ENCODE measurements at regions not wholly inside any gene's neighbourhood (a gene's known extent, or its start where the extent isn't known, plus 50 kb on each side); places are given as distances from the start of the nearest gene placed in this dataset.

- no peaks in the 10 kb centered on the region for H3K36me3 ChIP-seq (ENCODE audit: control insufficient read depth, insufficient read depth, low read length)
- no TSS peak for BruUV-seq (replicated peaks)
- intact Hi-C loops (cut with micrococcal nuclease; ENCODE audit: unreplicated experiment) (no loop called here), in situ Hi-C loops (cut with HindIII; ENCODE audit: low pct_unique_long_range_greater_than_20kb, low sequenced_read_pairs) (no loop called here)
- no peak for ATAC-seq
- TF ChIP-seq SIN3A (IDR thresholded peaks at IDR 0.05; ENCODE audit: borderline replicate concordance, insufficient read depth, low read depth, low read length) (no peak), TCF7L2 (IDR thresholded peaks at IDR 0.05; ENCODE audit: low read depth, low read length) (no peak), POLR2AphosphoS5 (IDR thresholded peaks at IDR 0.05; ENCODE audit: low read depth, low read length) (no peak), CTCF (IDR thresholded peaks at IDR 0.05) (no peak)
- TF ChIP-seq, protein P1, sequence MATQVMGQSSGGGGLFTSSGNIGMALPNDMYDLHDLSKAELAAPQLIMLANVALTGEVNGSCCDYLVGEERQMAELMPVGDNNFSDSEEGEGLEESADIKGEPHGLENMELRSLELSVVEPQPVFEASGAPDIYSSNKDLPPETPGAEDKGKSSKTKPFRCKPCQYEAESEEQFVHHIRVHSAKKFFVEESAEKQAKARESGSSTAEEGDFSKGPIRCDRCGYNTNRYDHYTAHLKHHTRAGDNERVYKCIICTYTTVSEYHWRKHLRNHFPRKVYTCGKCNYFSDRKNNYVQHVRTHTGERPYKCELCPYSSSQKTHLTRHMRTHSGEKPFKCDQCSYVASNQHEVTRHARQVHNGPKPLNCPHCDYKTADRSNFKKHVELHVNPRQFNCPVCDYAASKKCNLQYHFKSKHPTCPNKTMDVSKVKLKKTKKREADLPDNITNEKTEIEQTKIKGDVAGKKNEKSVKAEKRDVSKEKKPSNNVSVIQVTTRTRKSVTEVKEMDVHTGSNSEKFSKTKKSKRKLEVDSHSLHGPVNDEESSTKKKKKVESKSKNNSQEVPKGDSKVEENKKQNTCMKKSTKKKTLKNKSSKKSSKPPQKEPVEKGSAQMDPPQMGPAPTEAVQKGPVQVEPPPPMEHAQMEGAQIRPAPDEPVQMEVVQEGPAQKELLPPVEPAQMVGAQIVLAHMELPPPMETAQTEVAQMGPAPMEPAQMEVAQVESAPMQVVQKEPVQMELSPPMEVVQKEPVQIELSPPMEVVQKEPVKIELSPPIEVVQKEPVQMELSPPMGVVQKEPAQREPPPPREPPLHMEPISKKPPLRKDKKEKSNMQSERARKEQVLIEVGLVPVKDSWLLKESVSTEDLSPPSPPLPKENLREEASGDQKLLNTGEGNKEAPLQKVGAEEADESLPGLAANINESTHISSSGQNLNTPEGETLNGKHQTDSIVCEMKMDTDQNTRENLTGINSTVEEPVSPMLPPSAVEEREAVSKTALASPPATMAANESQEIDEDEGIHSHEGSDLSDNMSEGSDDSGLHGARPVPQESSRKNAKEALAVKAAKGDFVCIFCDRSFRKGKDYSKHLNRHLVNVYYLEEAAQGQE (IDR thresholded peaks at IDR 0.05; ENCODE audit: insufficient read depth in 1 of 2, low read depth in 2 of 2, low read length in 1 of 2): no peak
- no peaks in the 10 kb centered on the region for H3K4me1 ChIP-seq (ENCODE audit: control insufficient read depth, insufficient read depth, low read length)
- CTCF ChIA-PET: no interaction called here
- no peak overlapping the region for H3K27ac ChIP-seq (ENCODE audit: low read length)
- no peak overlapping the region for H3K4me3 ChIP-seq (ENCODE audit: low read depth in 2 of 2, low read length in 2 of 2)
- POLR2A ChIA-PET: no interaction called here
- no peaks in the 10 kb centered on the region for H3K27me3 ChIP-seq (ENCODE audit: control insufficient read depth, insufficient read depth, low read length)
- no peak for DNase-seq (ENCODE audit: low read depth, low spot score)
- no peaks in the 10 kb centered on the region for H3K9me3 ChIP-seq (ENCODE audit: control insufficient read depth, insufficient read depth, low read depth, low read length)
Observed at GRCh38 chr14:84273181-84273580, 1256.8 kb upstream of the FLRT2 start.

GRCh38 chr14:84282618-84283017 lies 1247.3 kb upstream of the FLRT2 start:
- ATAC-seq (no peak), DNase-seq (ENCODE audit: low read depth, low spot score) (no peak)
- ChIA-PET CTCF (no interaction called here), POLR2A (no interaction called here)
- Histone ChIP-seq H3K27me3 (ENCODE audit: control insufficient read depth, insufficient read depth, low read length) (no peaks in the 10 kb centered on the region), H3K36me3 (ENCODE audit: control insufficient read depth, insufficient read depth, low read length) (no peaks in the 10 kb centered on the region), H3K9me3 (ENCODE audit: control insufficient read depth, insufficient read depth, low read depth, low read length) (no peaks in the 10 kb centered on the region), H3K4me1 (ENCODE audit: control insufficient read depth, insufficient read depth, low read length) (no peaks in the 10 kb centered on the region), H3K4me3 (ENCODE audit: low read depth in 2 of 2, low read length in 2 of 2) (no peak overlapping the region), H3K27ac (ENCODE audit: low read length) (no peak overlapping the region)
- in situ Hi-C loops (cut with HindIII; ENCODE audit: low pct_unique_long_range_greater_than_20kb, low sequenced_read_pairs): no loop called here
- intact Hi-C loops (cut with micrococcal nuclease; ENCODE audit: unreplicated experiment): no loop called here
- BruUV-seq (replicated peaks): no TSS peak
- no peak for TF ChIP-seq POLR2AphosphoS5 (IDR thresholded peaks at IDR 0.05; ENCODE audit: low read depth, low read length)

- no peak overlapping the region for H3K4me3 ChIP-seq (ENCODE audit: low read depth in 2 of 2, low read length in 2 of 2)
- intact Hi-C loops (cut with micrococcal nuclease; ENCODE audit: unreplicated experiment) (no loop called here), in situ Hi-C loops (cut with HindIII; ENCODE audit: low pct_unique_long_range_greater_than_20kb, low sequenced_read_pairs) (no loop called here)
- no peaks in the 10 kb centered on the region for H3K9me3 ChIP-seq (ENCODE audit: control insufficient read depth, insufficient read depth, low read depth, low read length)
- CTCF ChIA-PET: no interaction called here
- DNase-seq (ENCODE audit: low read depth, low spot score): no peak
- no peaks in the 10 kb centered on the region for H3K36me3 ChIP-seq (ENCODE audit: control insufficient read depth, insufficient read depth, low read length)
- no peak overlapping the region for H3K27ac ChIP-seq (ENCODE audit: low read length)
- no peaks in the 10 kb centered on the region for H3K4me1 ChIP-seq (ENCODE audit: control insufficient read depth, insufficient read depth, low read length)
- ATAC-seq: no peak
- POLR2A ChIA-PET: no interaction called here
- no TSS peak for BruUV-seq (replicated peaks)
- no peaks in the 10 kb centered on the region for H3K27me3 ChIP-seq (ENCODE audit: control insufficient read depth, insufficient read depth, low read length)
- TF ChIP-seq TCF7L2 (IDR thresholded peaks at IDR 0.05; ENCODE audit: low read depth, low read length) (no peak), POLR2AphosphoS5 (IDR thresholded peaks at IDR 0.05; ENCODE audit: low read depth, low read length) (no peak), SIN3A (IDR thresholded peaks at IDR 0.05; ENCODE audit: borderline replicate concordance, insufficient read depth, low read depth, low read length) (no peak), CTCF (IDR thresholded peaks at IDR 0.05) (no peak)
- TF ChIP-seq, protein P1 (IDR thresholded peaks at IDR 0.05; ENCODE audit: insufficient read depth in 1 of 2, low read depth in 2 of 2, low read length in 1 of 2): no peak
Observed at GRCh38 chr14:84288781-84289180, 1241.2 kb upstream of the FLRT2 start.
